Chondrocyte (in vitro differentiated cells): ENCODE measurements at regions not wholly inside any gene's neighbourhood (a gene's known extent, or its start where the extent isn't known, plus 50 kb on each side); places are given as distances from the start of the nearest gene placed in this dataset.

Experiments used
- DNase-seq: peaks from one replicate; pipeline ENCODE4 v3.0.0; 2021; ENCODE audit warnings: mixed read lengths, low spot score
- H3K27ac Mint-ChIP-seq: one replicate; pipeline ENCODE4 v1.8.0; 2021; ENCODE audit warnings: mild to moderate bottlenecking, moderate library complexity, mixed read lengths; ENCODE audit not compliant: unreplicated experiment
- H3K27me3 Mint-ChIP-seq: 2 replicates; pipeline ENCODE4 v1.8.0; 2021; ENCODE audit warnings: low read depth, mixed read lengths
- H3K36me3 Mint-ChIP-seq: 2 replicates; pipeline ENCODE4 v1.8.0; 2021; ENCODE audit warnings: low read depth, mixed read lengths
- H3K4me1 Mint-ChIP-seq: 2 replicates; pipeline ENCODE4 v1.8.0; 2021; ENCODE audit warnings: low read depth, mild to moderate bottlenecking, mixed read lengths
- H3K4me3 Mint-ChIP-seq: one replicate; pipeline ENCODE4 v1.8.0; 2021; ENCODE audit warnings: mild to moderate bottlenecking, moderate library complexity, mixed read lengths; ENCODE audit not compliant: unreplicated experiment
- H3K9me3 Mint-ChIP-seq: 2 replicates; pipeline ENCODE4 v1.8.0; 2021; ENCODE audit warnings: low read depth, mixed read lengths
- CTCF ChIP-seq: fragments of 200-600 bp; sonication (generic); IDR thresholded peaks from 2 replicates; pipeline ENCODE4 v1.5.0; 2021; ENCODE audit warnings: antibody characterized with exemption, mild to moderate bottlenecking, moderate library complexity

DNA sequence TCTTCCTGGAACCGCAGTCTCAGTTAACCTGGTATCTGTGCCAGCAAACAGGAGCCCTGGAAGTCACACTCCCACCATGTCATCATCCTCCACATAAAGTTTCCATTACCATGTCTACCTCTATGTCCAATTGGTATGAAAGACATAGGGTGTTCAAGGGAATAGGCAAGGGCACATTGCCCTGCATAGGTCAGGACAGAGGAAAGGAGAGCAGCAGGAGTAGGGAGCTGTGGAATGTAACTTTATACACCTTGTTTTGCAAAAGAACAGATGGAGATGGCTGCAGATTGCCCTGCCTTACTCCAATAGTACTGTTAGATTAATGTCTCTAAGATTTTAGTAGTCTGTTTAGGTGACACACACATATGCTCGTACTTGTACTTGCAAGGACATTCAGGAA lies 1056.4 kb downstream of the NTRK3 start:
- H3K4me3 Mint-ChIP-seq: no peak overlapping the region
- no peaks in the 10 kb centered on the region for H3K9me3 Mint-ChIP-seq
- no peak for TF ChIP-seq CTCF
- H3K27me3 Mint-ChIP-seq: no peaks in the 10 kb centered on the region
- H3K27ac Mint-ChIP-seq: no peak overlapping the region
- DNase-seq: no peak
- no peaks in the 10 kb centered on the region for H3K36me3 Mint-ChIP-seq
- no peaks in the 10 kb centered on the region for H3K4me1 Mint-ChIP-seq

GRCh38 chr15:87197981-87198380 lies 1058.6 kb downstream of the NTRK3 start:
- H3K4me1 Mint-ChIP-seq: no peaks in the 10 kb centered on the region
- peaks cover 2% of the 10 kb centered on the region for H3K9me3 Mint-ChIP-seq
- no peaks in the 10 kb centered on the region for H3K36me3 Mint-ChIP-seq
- DNase-seq: no peak
- TF ChIP-seq CTCF: no peak
- no peak overlapping the region for H3K4me3 Mint-ChIP-seq
- no peak overlapping the region for H3K27ac Mint-ChIP-seq
- no peaks in the 10 kb centered on the region for H3K27me3 Mint-ChIP-seq

GRCh38 chr15:87196498-87196897 lies 1060.0 kb downstream of the NTRK3 start:
- no peak for TF ChIP-seq CTCF
- Mint-ChIP-seq H3K27ac (no peak overlapping the region), H3K36me3 (no peaks in the 10 kb centered on the region), H3K4me1 (no peaks in the 10 kb centered on the region), H3K9me3 (peaks cover 4% of the 10 kb centered on the region), H3K27me3 (no peaks in the 10 kb centered on the region), H3K4me3 (no peak overlapping the region)
- DNase-seq: no peak

- DNase-seq: no peak
- TF ChIP-seq CTCF: no peak
- no peaks in the 10 kb centered on the region for H3K4me1 Mint-ChIP-seq
- no peak overlapping the region for H3K27ac Mint-ChIP-seq
- no peak overlapping the region for H3K4me3 Mint-ChIP-seq
- no peaks in the 10 kb centered on the region for H3K27me3 Mint-ChIP-seq
- peaks cover 15% of the 10 kb centered on the region for H3K9me3 Mint-ChIP-seq
- H3K36me3 Mint-ChIP-seq: no peaks in the 10 kb centered on the region
Measured at GRCh38 chr15:87193481-87193880, 1063.1 kb downstream of the NTRK3 start.

DNA sequence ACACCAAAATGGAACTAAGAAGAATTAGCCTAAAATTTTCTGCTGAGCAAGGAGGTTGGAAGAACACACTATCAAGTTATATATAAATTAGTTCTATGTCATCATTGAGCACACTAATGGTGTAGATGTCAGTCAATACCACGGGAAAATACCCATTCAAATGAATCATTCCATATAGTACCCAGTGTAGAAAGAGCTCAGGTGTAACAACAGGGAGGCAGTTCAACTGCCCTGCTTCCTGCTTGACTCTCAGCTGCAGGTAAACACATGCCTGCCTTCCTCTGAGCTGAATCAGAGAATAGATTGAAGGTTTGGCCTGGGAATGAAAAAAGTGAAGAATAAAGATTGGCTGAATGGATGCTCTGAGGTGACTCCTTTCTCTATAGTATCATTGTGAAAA lies 1088.0 kb downstream of the AGBL1 start:
- no peaks in the 10 kb centered on the region for H3K4me1 Mint-ChIP-seq
- no peaks in the 10 kb centered on the region for H3K36me3 Mint-ChIP-seq
- no peak for DNase-seq
- H3K9me3 Mint-ChIP-seq: peaks cover 12% of the 10 kb centered on the region
- no peak overlapping the region for H3K4me3 Mint-ChIP-seq
- TF ChIP-seq CTCF: no peak
- H3K27me3 Mint-ChIP-seq: no peaks in the 10 kb centered on the region
- H3K27ac Mint-ChIP-seq: no peak overlapping the region
